ENCODE measurements at regions not wholly inside any gene's neighbourhood (a gene's known extent, or its start where the extent isn't known, plus 50 kb on each side); places are given as distances from the start of the nearest gene placed in this dataset.
A peak's percentile ranks its signal among the peaks of the same experiment; 100 is the strongest.
"Not testable (repeated sequence)": the region's sequence is repeated elsewhere in the genome, so short reads cannot be mapped to it uniquely, and the experiment has no call there.

- not testable (repeated sequence) for DNase-seq (ENCODE audit: low spot score)
Measured at GRCh38 chr16:52104993-52105392, 441.9 kb downstream of the TOX3 start.

GRCh38 chr16:52103791-52104190, 443.2 kb downstream of the TOX3 start:
- no peak for DNase-seq (ENCODE audit: low spot score)

- no peak for DNase-seq (ENCODE audit: low spot score)
Measured at GRCh38 chr16:52101246-52101645, 445.7 kb downstream of the TOX3 start.

- no peak for DNase-seq (ENCODE audit: low spot score)
Measured at GRCh38 chr16:52099382-52099781, 447.6 kb downstream of the TOX3 start.

GRCh38 chr16:52095471-52095870, 451.5 kb downstream of the TOX3 start:
- no peak for DNase-seq (ENCODE audit: low spot score)

GRCh38 chr16:52092126-52092525, 454.8 kb downstream of the TOX3 start:
- DNase-seq (ENCODE audit: low spot score) = no peak

GRCh38 chr16:52090080-52090479, 456.9 kb downstream of the TOX3 start:
- DNase-seq (ENCODE audit: low spot score) = peak; percentile 62

- DNase-seq (ENCODE audit: low spot score) = no peak
Measured at GRCh38 chr16:52089476-52089875, 457.5 kb downstream of the TOX3 start.

GRCh38 chr16:52086901-52087300, 460.0 kb downstream of the TOX3 start:
- DNase-seq (ENCODE audit: low spot score) = no peak

GRCh38 chr16:52078716-52079655, 468.0 kb downstream of the TOX3 start:
- DNase-seq (ENCODE audit: low spot score) = no peak

- no peak for DNase-seq (ENCODE audit: low spot score)
Measured at GRCh38 chr16:52077607-52078006, 469.3 kb downstream of the TOX3 start.

- DNase-seq (ENCODE audit: low spot score) = no peak
Measured at GRCh38 chr16:52076801-52077201, 470.1 kb downstream of the TOX3 start.

- no peak for DNase-seq (ENCODE audit: low spot score)
Measured at GRCh38 chr16:52076332-52076731, 470.6 kb downstream of the TOX3 start.

GRCh38 chr16:52074133-52074532, 472.8 kb downstream of the TOX3 start:
- no peak for DNase-seq (ENCODE audit: low spot score)

- no peak for DNase-seq (ENCODE audit: low spot score)
Measured at GRCh38 chr16:52073024-52073423, 473.9 kb downstream of the TOX3 start.

GRCh38 chr16:52071101-52071500, 475.8 kb downstream of the TOX3 start:
- DNase-seq (ENCODE audit: low spot score) = no peak

GRCh38 chr16:52070341-52071057, 476.4 kb downstream of the TOX3 start:
- no peak for DNase-seq (ENCODE audit: low spot score)

GRCh38 chr16:52069866-52070265, 477.1 kb downstream of the TOX3 start:
- peak; percentile 36 for DNase-seq (ENCODE audit: low spot score)

GRCh38 chr16:52068447-52069074, 478.4 kb downstream of the TOX3 start:
- peak; percentile 4 for DNase-seq (ENCODE audit: low spot score)

- no peak for DNase-seq (ENCODE audit: low spot score)
Measured at GRCh38 chr16:52066962-52067361, 480.0 kb downstream of the TOX3 start.

- DNase-seq (ENCODE audit: low spot score) = no peak
Measured at GRCh38 chr16:52056259-52056658, 490.7 kb downstream of the TOX3 start.

- DNase-seq (ENCODE audit: low spot score) = no peak
Measured at GRCh38 chr16:52055381-52055780, 491.6 kb downstream of the TOX3 start.

- no peak for DNase-seq (ENCODE audit: low spot score)
Measured at GRCh38 chr16:52054326-52054725, 492.6 kb downstream of the TOX3 start.

Data from A172 (cell line).